B cell (primary cell): ENCODE measurements at regions not wholly inside any gene's neighbourhood (a gene's known extent, or its start where the extent isn't known, plus 50 kb on each side); places are given as distances from the start of the nearest gene placed in this dataset.

Source experiments
- ATAC-seq: fragments of 200-7000 bp; cut with Tn5 transposase; one replicate; pipeline ENCODE4 v1.10.0; 2021; ENCODE audit warnings: low read depth, mild to moderate bottlenecking, moderate number of reproducible peaks, moderate library complexity
- CTCF ChIA-PET: fragments of 350-600 bp; sonication (Branson Sonifier 250); formaldehyde crosslinking; loops from one replicate; lab custom pipeline; 2021; ENCODE audit warnings: antibody characterized with exemption, inconsistent platforms; lab: Charles Lee
- POLR2A ChIA-PET: fragments of 350-600 bp; sonication (Branson Sonifier 250); formaldehyde crosslinking; loops from one replicate; lab custom pipeline; 2021; ENCODE audit warnings: antibody characterized with exemption; lab: Charles Lee
- DNase-seq: peaks from one replicate; pipeline ENCODE4 v3.0.0; 2013
- H2AFZ ChIP-seq: 2 replicates; pipeline ENCODE4 v1.6.1; 2012; ENCODE audit warnings: mild to moderate bottlenecking, low read depth, low read length; ENCODE audit not compliant: insufficient read depth, poor library complexity, severe bottlenecking
- H3K27ac ChIP-seq, 2 donors: 1 replicate in 1 of 2; 2 replicates in 1 of 2; pipeline ENCODE4 v1.5.1; 2012 to 2013; ENCODE audit warnings: low read length in 2 of 2, mild to moderate bottlenecking in 2 of 2, moderate library complexity in 1 of 2
- H3K27me3 ChIP-seq, 4 experiments: fragments of 200-600 bp in 1 of 4; sonication (generic) in 1 of 4; replicated peaks in 1 of 4; 1 replicate in 2 of 4; 2 replicates in 2 of 4; pipeline versions ENCODE4 v1.6.1 to v1.7.0; 2013 to 2016; ENCODE audit warnings: low read length in 3 of 4, mild to moderate bottlenecking in 2 of 4, mixed read lengths in 1 of 4, moderate library complexity in 1 of 4; ENCODE audit not compliant: insufficient read depth in 4 of 4, control insufficient read depth in 3 of 4; ENCODE audit errors: control extremely low read depth in 1 of 4
- H3K36me3 ChIP-seq, 2 experiments: replicated peaks in 1 of 2; 1 replicate in 1 of 2; 2 replicates in 1 of 2; pipeline versions ENCODE4 v1.6.1 to v1.7.1; 2013; ENCODE audit warnings: low read length in 1 of 2; ENCODE audit not compliant: insufficient read depth in 2 of 2, control insufficient read depth in 1 of 2; ENCODE audit errors: control extremely low read depth in 1 of 2, extremely low read depth in 1 of 2
- H3K4me1 ChIP-seq, 2 donors: fragments of 200-600 bp in 1 of 2; sonication (generic) in 1 of 2; 1 replicate in 1 of 2; 2 replicates in 1 of 2; pipeline versions ENCODE4 v1.5.1 to v1.6.1; 2013 to 2017; ENCODE audit warnings: low read length in 2 of 2; ENCODE audit not compliant: control insufficient read depth in 2 of 2, insufficient read depth in 2 of 2
- H3K4me2 ChIP-seq: replicated peaks from 2 replicates; pipeline ENCODE3; 2012; ENCODE audit warnings: mild to moderate bottlenecking, low read depth, low read length; ENCODE audit not compliant: poor library complexity, severe bottlenecking
- H3K4me3 ChIP-seq, 5 experiments: fragments of 200-600 bp in 1 of 5; sonication (generic) in 1 of 5; 1 replicate in 3 of 5; 2 replicates in 2 of 5; pipeline versions ENCODE4 v1.5.1 to v1.7.0; 2011 to 2016; ENCODE audit warnings: low read length in 4 of 5, mild to moderate bottlenecking in 4 of 5, low read depth in 2 of 5, control low read depth in 1 of 5, moderate library complexity in 1 of 5; ENCODE audit not compliant: insufficient read depth in 1 of 5; ENCODE audit errors: control extremely low read depth in 1 of 5, extremely low read depth in 1 of 5
- H3K79me2 ChIP-seq: fragments of 200-600 bp; sonication (generic); one replicate; pipeline ENCODE4 v1.6.0; 2016; ENCODE audit warnings: low read length; ENCODE audit not compliant: control insufficient read depth, insufficient read depth
- H3K9ac ChIP-seq: fragments of 200-600 bp; sonication (generic); 2 replicates; pipeline ENCODE4 v1.6.1; 2017; ENCODE audit warnings: mild to moderate bottlenecking, low read length, moderate library complexity
- H3K9me3 ChIP-seq, 3 donors: one replicate each; pipeline versions ENCODE4 v1.6.1 to v1.7.1; 2013; ENCODE audit warnings: low read length in 2 of 3; ENCODE audit not compliant: control insufficient read depth in 2 of 3, insufficient read depth in 1 of 3; ENCODE audit errors: control extremely low read depth in 1 of 3
- H4K20me1 ChIP-seq: 2 replicates; pipeline ENCODE4 v1.6.0; 2012; ENCODE audit warnings: mild to moderate bottlenecking, low read length; ENCODE audit not compliant: insufficient read depth, control insufficient read depth, poor library complexity, severe bottlenecking
- H3K27ac Mint-ChIP-seq: one replicate; pipeline ENCODE4 v1.8.0; 2021; ENCODE audit warnings: mixed read lengths
- H3K27me3 Mint-ChIP-seq: one replicate; pipeline ENCODE4 v1.8.0; 2021; ENCODE audit warnings: mixed read lengths
- H3K4me1 Mint-ChIP-seq: one replicate; pipeline ENCODE4 v1.8.0; 2021; ENCODE audit warnings: mixed read lengths
- H3K4me3 Mint-ChIP-seq: one replicate; pipeline ENCODE4 v1.8.0; 2021; ENCODE audit warnings: mixed read lengths
- H3K9me3 Mint-ChIP-seq: one replicate; pipeline ENCODE4 v1.8.0; 2022; ENCODE audit warnings: mixed read lengths; ENCODE audit not compliant: insufficient read depth
- EZH2 ChIP-seq: IDR thresholded peaks from 2 replicates; pipeline ENCODE4 v1.6.1; 2012; ENCODE audit warnings: borderline replicate concordance, low read depth, mild to moderate bottlenecking, moderate library complexity, low read length; ENCODE audit not compliant: insufficient read depth, poor library complexity, severe bottlenecking
- WGBS: methylation state at CpG from one replicate; pipeline ENCODE4 v1.1.5; 2013; ENCODE audit warnings: missing lambda C conversion rate; ENCODE audit not compliant: insufficient coverage; 5-methylcytosine and 5-hydroxymethylcytosine counted together
- intact Hi-C: fragments of 100-400 bp; cut with micrococcal nuclease; formaldehyde crosslinking; loops from one replicate; pipeline ENCODE4 v1.10.0; 2022
- TF ChIP-seq, protein P1 (sequence below): fragments of 200-600 bp; IDR thresholded peaks from one replicate; pipeline ENCODE4 v1.8.0; 2022; ENCODE audit warnings: antibody characterized with exemption, mild to moderate bottlenecking

DNA sequence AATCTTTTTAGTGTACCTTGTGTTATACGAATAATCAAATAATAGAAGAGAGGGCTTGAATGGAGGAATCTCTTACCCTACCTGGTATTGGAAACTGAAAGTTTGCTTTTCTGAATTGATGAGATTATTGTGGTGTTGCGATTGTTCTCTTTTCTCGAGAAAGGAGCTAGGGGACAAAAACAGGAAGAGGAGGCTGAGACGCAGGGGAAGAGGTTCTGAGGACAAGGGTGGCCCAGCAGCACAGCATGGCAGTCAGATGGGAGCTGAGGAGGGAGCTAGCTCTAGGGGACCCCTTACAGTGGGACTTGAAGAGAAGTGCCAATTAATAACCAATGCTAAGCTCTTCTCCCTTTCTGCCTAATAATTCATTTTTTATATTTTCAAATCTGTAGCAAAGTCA, 183.3 kb upstream of the DMAC1 start:
- peak overlapping the region; percentile 59 for H3K27ac Mint-ChIP-seq
- peak overlapping the region; percentile 17 for H2AFZ ChIP-seq
- CTCF ChIA-PET, result no interaction called here

DNA sequence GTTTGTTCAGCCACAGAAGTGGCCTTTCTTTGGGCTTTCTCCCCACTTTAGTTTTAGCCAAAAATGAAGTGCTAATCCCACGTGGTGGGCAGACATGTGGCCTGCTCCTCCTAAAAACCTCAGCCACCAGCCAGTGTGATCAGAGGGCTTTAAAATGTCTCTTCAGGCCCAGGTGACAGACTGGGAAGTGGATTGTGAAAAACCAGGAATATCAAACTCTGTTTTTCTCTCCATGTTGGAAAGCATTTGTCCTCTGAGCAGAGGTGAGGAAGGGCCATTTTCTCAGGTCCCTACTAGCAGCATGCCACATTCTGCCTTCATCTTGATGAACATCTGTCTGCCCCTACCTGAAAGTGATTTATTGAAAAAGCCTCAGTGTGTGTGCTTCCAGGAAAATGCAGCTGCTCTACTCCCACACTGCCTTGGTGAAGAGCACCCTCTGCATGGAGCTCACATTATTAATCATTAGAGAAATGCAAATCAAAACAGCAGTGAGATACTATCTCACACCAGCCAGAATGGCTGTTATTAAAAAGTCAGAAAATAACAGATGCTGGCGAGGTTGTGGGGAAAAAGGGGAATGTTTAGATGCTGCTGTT, 181.2 kb upstream of the DMAC1 start:
- ATAC-seq, result no peak
- H2AFZ ChIP-seq, result no peak overlapping the region
- no peak overlapping the region for H3K9ac ChIP-seq
- Mint-ChIP-seq H3K27ac (no peak overlapping the region), H3K9me3 (no peaks in the 10 kb centered on the region), H3K4me1 (peaks cover 57% of the 10 kb centered on the region), H3K27me3 (no peaks in the 10 kb centered on the region), H3K4me3 (no peak overlapping the region)
- H3K79me2 ChIP-seq, result no peaks in the 10 kb centered on the region
- CTCF ChIA-PET, result no interaction called here
- WGBS, result no CpG with 5 or more reads among the region's 2 CpGs
- H3K27me3 ChIP-seq, result no peaks in the 10 kb centered on the region
- no peak overlapping the region for H3K4me2 ChIP-seq
- H3K9me3 ChIP-seq, result no peaks in the 10 kb centered on the region
- no peak overlapping the region for H3K27ac ChIP-seq
- DNase-seq, result no peak
- intact Hi-C loops, result no loop called here
- TF ChIP-seq EZH2, result no peak
- TF ChIP-seq, protein P1, sequence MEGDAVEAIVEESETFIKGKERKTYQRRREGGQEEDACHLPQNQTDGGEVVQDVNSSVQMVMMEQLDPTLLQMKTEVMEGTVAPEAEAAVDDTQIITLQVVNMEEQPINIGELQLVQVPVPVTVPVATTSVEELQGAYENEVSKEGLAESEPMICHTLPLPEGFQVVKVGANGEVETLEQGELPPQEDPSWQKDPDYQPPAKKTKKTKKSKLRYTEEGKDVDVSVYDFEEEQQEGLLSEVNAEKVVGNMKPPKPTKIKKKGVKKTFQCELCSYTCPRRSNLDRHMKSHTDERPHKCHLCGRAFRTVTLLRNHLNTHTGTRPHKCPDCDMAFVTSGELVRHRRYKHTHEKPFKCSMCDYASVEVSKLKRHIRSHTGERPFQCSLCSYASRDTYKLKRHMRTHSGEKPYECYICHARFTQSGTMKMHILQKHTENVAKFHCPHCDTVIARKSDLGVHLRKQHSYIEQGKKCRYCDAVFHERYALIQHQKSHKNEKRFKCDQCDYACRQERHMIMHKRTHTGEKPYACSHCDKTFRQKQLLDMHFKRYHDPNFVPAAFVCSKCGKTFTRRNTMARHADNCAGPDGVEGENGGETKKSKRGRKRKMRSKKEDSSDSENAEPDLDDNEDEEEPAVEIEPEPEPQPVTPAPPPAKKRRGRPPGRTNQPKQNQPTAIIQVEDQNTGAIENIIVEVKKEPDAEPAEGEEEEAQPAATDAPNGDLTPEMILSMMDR, result no peak
- no peaks in the 10 kb centered on the region for H4K20me1 ChIP-seq
- no peak overlapping the region for H3K4me3 ChIP-seq
- no peaks in the 10 kb centered on the region for H3K36me3 ChIP-seq
- POLR2A ChIA-PET, result no interaction called here
- peaks cover 47 to 56% of the 10 kb centered on the region in 2 donors for H3K4me1 ChIP-seq

More for the DNA sequence above, 183.3 kb upstream of the DMAC1 start:
- H3K4me1 ChIP-seq, result peaks cover 26 to 35% of the 10 kb centered on the region in 2 donors
- peak overlapping the region; percentile 38 for H3K4me3 Mint-ChIP-seq
- POLR2A ChIA-PET, result no interaction called here
- H3K9me3 Mint-ChIP-seq, result no peaks in the 10 kb centered on the region
- no peaks in the 10 kb centered on the region for H3K27me3 ChIP-seq
- H3K36me3 ChIP-seq, result no peaks in the 10 kb centered on the region
- TF ChIP-seq, protein P1, result no peak
- TF ChIP-seq EZH2, result no peak
- intact Hi-C loops, result no loop called here
- H3K4me3 ChIP-seq, result peak overlapping the region in 1 of 5 experiments; percentile 1
- 5% methylated on average over 2 of the region's 4 CpGs for WGBS
- H3K79me2 ChIP-seq, result no peaks in the 10 kb centered on the region
- H3K27me3 Mint-ChIP-seq, result no peaks in the 10 kb centered on the region
- no peak overlapping the region for H3K27ac ChIP-seq
- DNase-seq, result peak; percentile 42
- no peak overlapping the region for H3K9ac ChIP-seq
- H4K20me1 ChIP-seq, result no peaks in the 10 kb centered on the region
- peaks cover 37% of the 10 kb centered on the region for H3K4me1 Mint-ChIP-seq
- H3K4me2 ChIP-seq, result peak overlapping the region; percentile 33
- no peaks in the 10 kb centered on the region for H3K9me3 ChIP-seq
- no peak for ATAC-seq
